HCT116 (cell line): ENCODE measurements at regions not wholly inside any gene's neighbourhood (a gene's known extent, or its start where the extent isn't known, plus 50 kb on each side); places are given as distances from the start of the nearest gene placed in this dataset.

Experiments
- ATF3 ChIP-seq: IDR thresholded peaks from 2 replicates; pipeline ENCODE4 v1.6.1; 2012
- CTCF ChIP-seq, 3 experiments: fragments of 200-600 bp in 1 of 3; sonication (generic) in 1 of 3; IDR thresholded peaks in 2 of 3; conservative IDR thresholded peaks in 1 of 3; 2 replicates each; pipeline ENCODE4 v1.5.1; 2012 to 2017; ENCODE audit warnings: low read depth in 2 of 3, low read length in 2 of 3, antibody characterized with exemption in 1 of 3, borderline replicate concordance in 1 of 3, control low read depth in 1 of 3, mild to moderate bottlenecking in 1 of 3, mixed read lengths in 1 of 3, mixed run types in 1 of 3, moderate library complexity in 1 of 3; ENCODE audit not compliant: insufficient read depth in 1 of 3
- EGR1 ChIP-seq: IDR thresholded peaks from 2 replicates; pipeline ENCODE4 v1.6.1; 2012; ENCODE audit warnings: low read depth
- ELF1 ChIP-seq: IDR thresholded peaks from 2 replicates; pipeline ENCODE4 v1.6.1; 2012; ENCODE audit warnings: low read depth, borderline replicate concordance
- EZH2 ChIP-seq: fragments of 200-600 bp; sonication (generic); IDR thresholded peaks from 2 replicates; pipeline ENCODE4 v1.6.1; 2017; ENCODE audit warnings: antibody characterized with exemption, mixed run types
- POLR2A ChIP-seq: IDR thresholded peaks from 2 replicates; pipeline ENCODE4 v1.7.0; 2011; ENCODE audit warnings: borderline replicate concordance; ENCODE audit not compliant: insufficient read depth, insufficient read length; ENCODE audit errors: extremely low read depth
- POLR2AphosphoS5 ChIP-seq: IDR thresholded peaks from 2 replicates; pipeline ENCODE4 v1.6.1; 2011; ENCODE audit warnings: mild to moderate bottlenecking, low read depth, low read length, moderate library complexity
- RAD21 ChIP-seq: IDR thresholded peaks from 2 replicates; pipeline ENCODE4 v1.6.1; 2012; ENCODE audit warnings: low read depth, mild to moderate bottlenecking
- REST ChIP-seq: IDR thresholded peaks from 2 replicates; pipeline ENCODE4 v1.6.1; 2012; ENCODE audit warnings: low read depth
- TF ChIP-seq, protein P1 (sequence below): IDR thresholded peaks from 2 replicates; pipeline ENCODE4 v1.6.1; 2012
- TF ChIP-seq, protein P2 (sequence below): IDR thresholded peaks from 2 replicates; pipeline ENCODE4 v1.6.1; 2011; ENCODE audit warnings: mild to moderate bottlenecking, low read length, moderate library complexity; ENCODE audit not compliant: insufficient replicate concordance; ENCODE audit errors: extremely low read depth

- TF ChIP-seq CTCF (IDR thresholded peaks at IDR 0.05 in 2 of 3, conservative IDR thresholded peaks at IDR 0.05 in 1 of 3; ENCODE audit: borderline replicate concordance in 1 of 3, insufficient read depth in 1 of 3, low read depth in 2 of 3, low read length in 2 of 3) (no peak), POLR2A (no peak), ATF3 (no peak), EZH2 (no peak), POLR2AphosphoS5 (no peak), RAD21 (no peak), ELF1 (no peak), EGR1 (no peak), REST (no peak)
- TF ChIP-seq, protein P1, sequence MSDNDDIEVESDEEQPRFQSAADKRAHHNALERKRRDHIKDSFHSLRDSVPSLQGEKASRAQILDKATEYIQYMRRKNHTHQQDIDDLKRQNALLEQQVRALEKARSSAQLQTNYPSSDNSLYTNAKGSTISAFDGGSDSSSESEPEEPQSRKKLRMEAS: no peak
- TF ChIP-seq, protein P2, sequence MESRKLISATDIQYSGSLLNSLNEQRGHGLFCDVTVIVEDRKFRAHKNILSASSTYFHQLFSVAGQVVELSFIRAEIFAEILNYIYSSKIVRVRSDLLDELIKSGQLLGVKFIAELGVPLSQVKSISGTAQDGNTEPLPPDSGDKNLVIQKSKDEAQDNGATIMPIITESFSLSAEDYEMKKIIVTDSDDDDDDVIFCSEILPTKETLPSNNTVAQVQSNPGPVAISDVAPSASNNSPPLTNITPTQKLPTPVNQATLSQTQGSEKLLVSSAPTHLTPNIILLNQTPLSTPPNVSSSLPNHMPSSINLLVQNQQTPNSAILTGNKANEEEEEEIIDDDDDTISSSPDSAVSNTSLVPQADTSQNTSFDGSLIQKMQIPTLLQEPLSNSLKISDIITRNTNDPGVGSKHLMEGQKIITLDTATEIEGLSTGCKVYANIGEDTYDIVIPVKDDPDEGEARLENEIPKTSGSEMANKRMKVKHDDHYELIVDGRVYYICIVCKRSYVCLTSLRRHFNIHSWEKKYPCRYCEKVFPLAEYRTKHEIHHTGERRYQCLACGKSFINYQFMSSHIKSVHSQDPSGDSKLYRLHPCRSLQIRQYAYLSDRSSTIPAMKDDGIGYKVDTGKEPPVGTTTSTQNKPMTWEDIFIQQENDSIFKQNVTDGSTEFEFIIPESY: no peak
These were observed 247.4 kb downstream of the ADGRA3 start for GRCh38 chr4:22268350-22269025.
